ENCODE measurements at regions not wholly inside any gene's neighbourhood (a gene's known extent, or its start where the extent isn't known, plus 50 kb on each side); places are given as distances from the start of the nearest gene placed in this dataset.

DNA sequence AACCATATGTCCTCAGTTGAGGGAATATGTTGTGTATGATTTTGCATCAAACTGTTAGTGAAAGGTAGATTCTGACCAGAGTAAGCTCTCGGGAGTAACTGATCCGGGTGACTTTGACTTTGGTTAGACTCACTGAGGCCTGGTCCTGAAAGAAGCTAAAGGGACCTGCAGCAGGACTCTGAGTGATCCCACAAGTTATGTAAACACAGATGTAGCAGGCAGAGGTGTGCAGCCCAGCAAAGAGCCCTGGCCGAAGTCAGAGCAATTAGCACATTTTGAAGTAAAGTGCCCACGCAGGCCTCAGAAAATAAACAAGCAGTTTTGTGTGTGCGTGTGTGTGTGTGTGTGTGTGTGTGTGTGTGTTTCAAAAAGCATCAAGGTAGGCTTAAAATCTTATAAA lies 245.6 kb upstream of the FERD3L start:
- Histone ChIP-seq H3K36me3 (ENCODE audit: control insufficient read depth, insufficient read depth, low read length) (no peaks in the 10 kb centered on the region), H3K4me3 (replicated peaks; ENCODE audit: low read depth, low read length) (no peak overlapping the region), H3K27me3 (replicated peaks; ENCODE audit: control insufficient read depth, insufficient read depth, low read length) (no peaks in the 10 kb centered on the region)
- no peak for DNase-seq (ENCODE audit: extremely low read depth, insufficient read length)
- TF ChIP-seq, protein P1, sequence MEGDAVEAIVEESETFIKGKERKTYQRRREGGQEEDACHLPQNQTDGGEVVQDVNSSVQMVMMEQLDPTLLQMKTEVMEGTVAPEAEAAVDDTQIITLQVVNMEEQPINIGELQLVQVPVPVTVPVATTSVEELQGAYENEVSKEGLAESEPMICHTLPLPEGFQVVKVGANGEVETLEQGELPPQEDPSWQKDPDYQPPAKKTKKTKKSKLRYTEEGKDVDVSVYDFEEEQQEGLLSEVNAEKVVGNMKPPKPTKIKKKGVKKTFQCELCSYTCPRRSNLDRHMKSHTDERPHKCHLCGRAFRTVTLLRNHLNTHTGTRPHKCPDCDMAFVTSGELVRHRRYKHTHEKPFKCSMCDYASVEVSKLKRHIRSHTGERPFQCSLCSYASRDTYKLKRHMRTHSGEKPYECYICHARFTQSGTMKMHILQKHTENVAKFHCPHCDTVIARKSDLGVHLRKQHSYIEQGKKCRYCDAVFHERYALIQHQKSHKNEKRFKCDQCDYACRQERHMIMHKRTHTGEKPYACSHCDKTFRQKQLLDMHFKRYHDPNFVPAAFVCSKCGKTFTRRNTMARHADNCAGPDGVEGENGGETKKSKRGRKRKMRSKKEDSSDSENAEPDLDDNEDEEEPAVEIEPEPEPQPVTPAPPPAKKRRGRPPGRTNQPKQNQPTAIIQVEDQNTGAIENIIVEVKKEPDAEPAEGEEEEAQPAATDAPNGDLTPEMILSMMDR (IDR thresholded peaks at IDR 0.05; ENCODE audit: insufficient read depth, low read length, poor library complexity, severe bottlenecking), result no peak

- H3K36me3 ChIP-seq (ENCODE audit: control insufficient read depth, insufficient read depth, low read length), result no peaks in the 10 kb centered on the region
Measured at GRCh38 chr7:19381321-19381720, 236.1 kb upstream of the FERD3L start.

GRCh38 chr7:19378345-19378714 lies 233.1 kb upstream of the FERD3L start:
- TF ChIP-seq, protein P1 (IDR thresholded peaks at IDR 0.05; ENCODE audit: insufficient read depth, low read length, poor library complexity, severe bottlenecking), result no peak
- no peak overlapping the region for H3K4me3 ChIP-seq (replicated peaks; ENCODE audit: low read depth, low read length)
- DNase-seq (ENCODE audit: extremely low read depth, insufficient read length), result no peak
- H3K36me3 ChIP-seq (ENCODE audit: control insufficient read depth, insufficient read depth, low read length), result no peaks in the 10 kb centered on the region
- H3K27me3 ChIP-seq (replicated peaks; ENCODE audit: control insufficient read depth, insufficient read depth, low read length), result no peaks in the 10 kb centered on the region

More at GRCh38 chr7:19381321-19381720, 236.1 kb upstream of the FERD3L start:
- no peak overlapping the region for H3K4me3 ChIP-seq (replicated peaks; ENCODE audit: low read depth, low read length)
- H3K27me3 ChIP-seq (replicated peaks; ENCODE audit: control insufficient read depth, insufficient read depth, low read length), result no peaks in the 10 kb centered on the region
- DNase-seq (ENCODE audit: extremely low read depth, insufficient read length), result no peak
- TF ChIP-seq, protein P1 (IDR thresholded peaks at IDR 0.05; ENCODE audit: insufficient read depth, low read length, poor library complexity, severe bottlenecking), result no peak

DNA sequence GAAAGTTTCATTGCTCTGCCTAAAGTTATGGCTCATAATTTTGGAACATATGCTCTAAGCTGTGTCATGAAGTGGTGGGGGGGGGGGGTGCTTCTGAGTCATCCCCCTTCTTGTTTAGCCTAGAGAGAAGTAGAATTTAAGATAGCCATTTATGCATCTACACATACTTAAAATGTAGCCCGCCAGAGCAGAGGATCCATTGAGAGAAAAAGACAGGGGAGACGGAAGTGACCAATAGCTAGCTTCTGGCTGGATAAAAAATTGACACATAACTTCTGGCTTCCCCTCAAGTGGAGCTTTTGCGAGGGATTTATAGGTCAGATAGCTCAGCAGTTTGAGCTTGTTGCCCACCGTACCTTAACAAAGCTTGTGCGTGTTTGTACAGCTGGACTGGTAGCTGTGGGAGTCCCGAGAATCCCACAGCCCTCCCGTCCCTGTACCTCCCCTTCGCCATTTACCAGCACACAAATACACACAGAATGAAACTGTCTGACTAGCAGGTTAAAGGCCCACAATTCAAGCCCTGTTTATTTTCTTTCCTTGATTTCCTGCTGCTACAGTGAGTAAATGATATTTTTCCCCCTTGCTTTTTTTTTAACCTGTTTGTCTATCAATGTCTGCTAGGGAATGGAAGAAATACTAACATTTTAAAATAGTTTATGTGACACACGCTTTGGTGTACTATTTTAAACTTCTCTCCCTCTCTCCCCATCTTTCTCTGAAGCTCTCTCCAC lies 232.6 kb upstream of the FERD3L start:
- H3K36me3 ChIP-seq (ENCODE audit: control insufficient read depth, insufficient read depth, low read length), result no peaks in the 10 kb centered on the region
- TF ChIP-seq, protein P1 (IDR thresholded peaks at IDR 0.05; ENCODE audit: insufficient read depth, low read length, poor library complexity, severe bottlenecking), result no peak
- no peak for DNase-seq (ENCODE audit: extremely low read depth, insufficient read length)
- H3K4me3 ChIP-seq (replicated peaks; ENCODE audit: low read depth, low read length), result no peak overlapping the region
- no peaks in the 10 kb centered on the region for H3K27me3 ChIP-seq (replicated peaks; ENCODE audit: control insufficient read depth, insufficient read depth, low read length)

- Histone ChIP-seq H3K4me3 (replicated peaks; ENCODE audit: low read depth, low read length) (no peak overlapping the region), H3K27me3 (replicated peaks; ENCODE audit: control insufficient read depth, insufficient read depth, low read length) (no peaks in the 10 kb centered on the region), H3K36me3 (ENCODE audit: control insufficient read depth, insufficient read depth, low read length) (no peaks in the 10 kb centered on the region)
- TF ChIP-seq, protein P1 (IDR thresholded peaks at IDR 0.05; ENCODE audit: insufficient read depth, low read length, poor library complexity, severe bottlenecking), result no peak
- no peak for DNase-seq (ENCODE audit: extremely low read depth, insufficient read length)
Measured at GRCh38 chr7:19376538-19376937, 231.3 kb upstream of the FERD3L start.

- TF ChIP-seq, protein P1 (IDR thresholded peaks at IDR 0.05; ENCODE audit: insufficient read depth, low read length, poor library complexity, severe bottlenecking), result no peak
- no peak overlapping the region for H3K4me3 ChIP-seq (replicated peaks; ENCODE audit: low read depth, low read length)
- DNase-seq (ENCODE audit: extremely low read depth, insufficient read length), result no peak
Measured at GRCh38 chr7:19375976-19376375, 230.8 kb upstream of the FERD3L start.

More at GRCh38 chr7:19375976-19376375, 230.8 kb upstream of the FERD3L start:
- H3K27me3 ChIP-seq (replicated peaks; ENCODE audit: control insufficient read depth, insufficient read depth, low read length), result no peaks in the 10 kb centered on the region
- no peaks in the 10 kb centered on the region for H3K36me3 ChIP-seq (ENCODE audit: control insufficient read depth, insufficient read depth, low read length)

Data from GM06990 (cell line).